ENCODE measurements at regions not wholly inside any gene's neighbourhood (a gene's known extent, or its start where the extent isn't known, plus 50 kb on each side); places are given as distances from the start of the nearest gene placed in this dataset.
A peak's percentile ranks its signal among the peaks of the same experiment; 100 is the strongest.
"Not testable (repeated sequence)": the region's sequence is repeated elsewhere in the genome, so short reads cannot be mapped to it uniquely, and the experiment has no call there.

DNA sequence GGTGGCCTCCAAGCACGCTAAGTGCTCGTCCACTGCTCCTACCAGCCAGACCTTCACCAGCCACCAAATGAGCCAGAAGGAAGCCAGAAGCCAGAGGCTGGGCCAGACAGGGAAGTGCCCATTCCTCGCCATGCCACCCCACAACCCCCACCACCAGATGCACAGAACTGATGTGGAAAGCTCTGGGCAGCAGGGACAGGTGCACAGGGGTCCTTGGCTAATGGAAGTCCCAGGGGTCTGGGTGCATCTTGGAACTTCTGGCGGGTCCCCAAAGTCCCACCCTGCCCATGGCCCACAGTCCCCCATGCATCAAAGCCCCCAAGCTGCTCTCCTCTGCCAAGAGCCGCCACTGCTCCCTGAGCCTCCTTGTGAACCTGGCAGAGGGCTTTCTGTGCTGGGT is 173.1 kb upstream of the ID2 start:
- DNase-seq = no peak

DNA sequence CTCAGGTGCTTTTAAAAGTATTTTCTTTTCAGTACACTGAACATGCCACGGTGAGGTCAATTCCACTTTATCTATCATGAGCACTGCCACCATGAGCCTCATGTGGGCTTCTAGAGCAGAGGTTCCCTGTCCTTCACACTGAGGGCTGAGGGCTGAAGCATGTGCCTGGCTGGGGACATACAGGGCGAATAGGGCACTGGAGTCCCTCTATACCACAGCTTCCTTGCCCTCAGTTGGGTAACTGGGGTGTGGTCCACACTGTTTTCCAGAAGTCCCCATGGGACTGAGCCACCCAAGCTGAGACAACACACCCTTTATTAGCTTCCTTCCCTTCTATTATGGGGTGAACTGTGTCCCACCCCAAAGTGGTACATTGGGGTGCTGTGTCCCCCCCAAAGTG is 172.2 kb upstream of the ID2 start:
- no peak for DNase-seq

DNA sequence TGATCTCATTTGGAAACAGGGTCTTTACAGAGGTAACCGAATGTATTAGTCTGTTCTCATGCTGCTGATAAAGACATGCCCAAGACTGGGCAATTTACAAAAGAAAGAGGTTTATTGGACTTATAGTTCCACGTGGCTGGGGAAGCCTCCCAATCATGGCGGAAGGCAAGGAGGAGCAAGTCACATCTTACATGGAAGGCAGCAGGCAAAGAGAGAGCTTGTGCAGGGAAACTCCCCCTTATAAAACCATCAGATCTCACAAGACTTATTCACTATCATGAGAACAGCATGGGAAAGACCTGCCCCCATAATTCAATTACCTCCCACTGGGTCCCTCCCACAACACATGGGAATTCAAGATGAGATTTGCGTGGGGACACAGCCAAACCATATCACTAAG is 171.8 kb upstream of the ID2 start:
- not testable (repeated sequence) for DNase-seq

DNA sequence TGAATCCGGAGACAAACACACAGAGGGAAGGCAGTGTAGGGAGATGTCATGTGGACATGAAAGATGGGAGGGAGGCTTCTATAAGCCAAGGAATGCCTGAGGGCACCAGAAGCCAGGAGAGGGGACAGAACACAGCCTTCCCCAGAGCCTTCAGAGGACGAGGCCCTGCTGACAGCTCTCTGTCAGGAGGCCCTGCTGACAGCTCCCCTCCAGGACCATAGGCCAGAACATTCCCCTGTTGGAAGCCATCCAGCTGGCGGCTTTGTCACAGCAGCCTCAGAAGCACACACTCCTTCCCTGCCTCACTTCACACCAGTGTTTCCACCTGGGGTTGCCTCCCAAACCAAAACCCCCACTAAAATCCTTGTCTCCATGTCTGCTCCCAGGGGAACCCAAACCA is 171.3 kb upstream of the ID2 start:
- DNase-seq = no peak

DNA sequence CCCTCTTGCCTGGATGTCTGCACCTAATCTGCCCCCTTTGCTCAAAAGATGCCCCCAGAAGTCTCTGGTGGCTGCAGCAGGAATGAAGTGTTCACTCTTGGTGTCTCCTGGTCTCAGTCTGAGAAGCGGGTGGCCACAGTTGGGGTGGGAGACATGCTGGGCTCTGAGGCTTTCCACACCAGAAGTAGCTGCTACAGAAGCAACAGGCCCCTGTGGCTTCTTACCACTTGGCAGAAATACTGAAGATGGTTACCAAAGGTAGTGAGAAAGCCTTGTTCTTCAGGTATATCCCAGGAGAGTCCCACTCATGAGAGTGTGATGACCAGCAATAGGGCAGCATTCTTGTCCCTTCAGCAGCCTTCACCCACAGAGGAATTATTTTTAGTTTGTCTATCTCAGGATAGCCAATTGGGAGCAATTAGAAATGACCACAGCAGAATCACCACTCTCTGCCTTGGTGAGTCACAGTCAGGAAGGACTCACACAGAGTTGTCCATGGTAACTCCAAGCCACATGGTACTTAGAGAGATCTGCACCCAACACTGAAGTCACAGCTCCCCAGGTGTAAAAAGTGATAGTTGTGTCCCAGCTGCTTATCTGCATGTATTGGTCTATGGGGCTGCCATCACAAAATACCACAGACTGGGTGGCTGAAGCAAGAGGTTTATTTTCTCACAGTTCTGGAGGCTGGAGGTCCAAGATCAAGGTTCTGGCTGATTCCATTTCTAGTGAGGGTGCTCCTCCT is 169.8 kb upstream of the ID2 start:
- DNase-seq = no peak

DNA sequence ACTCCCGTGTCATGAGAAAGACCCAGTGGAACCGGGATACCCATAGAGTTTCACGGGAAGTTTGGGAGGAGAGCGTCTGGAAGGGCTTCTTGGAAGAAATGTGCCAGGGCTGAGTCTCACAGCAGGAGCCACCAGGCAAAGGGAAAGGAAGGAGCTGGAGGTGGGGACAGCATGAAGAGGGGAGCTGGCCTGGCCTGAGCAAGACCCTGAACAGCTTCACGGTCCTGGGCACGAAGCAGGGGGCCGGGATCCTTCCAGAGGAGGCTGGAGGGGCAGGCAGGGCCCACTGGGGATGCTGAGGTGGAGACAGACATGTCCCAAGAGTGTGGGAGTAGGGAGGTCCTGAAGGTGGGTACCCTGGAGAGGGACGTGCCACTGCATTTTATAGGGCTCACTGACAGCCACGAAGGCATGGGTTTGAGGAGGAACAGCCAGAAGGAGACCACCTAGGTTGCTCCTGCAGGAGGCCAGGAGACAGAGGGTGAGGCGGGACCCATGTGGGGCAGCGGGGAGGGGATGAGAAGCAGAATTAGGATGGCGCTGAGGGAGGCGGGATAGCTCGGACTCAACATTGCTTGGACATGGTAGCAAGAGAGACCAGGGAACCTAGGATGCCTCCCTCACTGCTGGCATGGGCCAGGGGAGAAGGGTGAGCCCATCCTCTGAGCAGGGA is 168.1 kb upstream of the ID2 start:
- no peak for DNase-seq

DNA sequence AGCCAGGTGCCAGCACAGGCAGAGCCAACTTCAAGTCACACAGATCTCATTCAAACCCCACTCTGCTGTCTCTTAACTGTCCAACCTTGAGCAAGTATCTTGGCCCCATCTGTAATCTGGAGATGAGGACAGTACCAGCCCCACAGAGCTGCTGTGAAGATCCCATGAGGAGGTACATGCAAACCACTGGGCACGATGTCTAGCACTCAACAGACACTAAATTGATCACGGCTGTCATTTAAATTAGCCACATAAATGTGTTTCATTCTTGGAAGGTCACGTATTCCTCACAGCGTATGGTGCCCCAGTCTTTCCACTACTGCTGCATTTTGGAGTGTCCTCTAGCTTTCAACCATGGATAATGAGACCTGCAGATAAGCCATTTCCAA is 167.6 kb upstream of the ID2 start:
- no peak for DNase-seq

DNA sequence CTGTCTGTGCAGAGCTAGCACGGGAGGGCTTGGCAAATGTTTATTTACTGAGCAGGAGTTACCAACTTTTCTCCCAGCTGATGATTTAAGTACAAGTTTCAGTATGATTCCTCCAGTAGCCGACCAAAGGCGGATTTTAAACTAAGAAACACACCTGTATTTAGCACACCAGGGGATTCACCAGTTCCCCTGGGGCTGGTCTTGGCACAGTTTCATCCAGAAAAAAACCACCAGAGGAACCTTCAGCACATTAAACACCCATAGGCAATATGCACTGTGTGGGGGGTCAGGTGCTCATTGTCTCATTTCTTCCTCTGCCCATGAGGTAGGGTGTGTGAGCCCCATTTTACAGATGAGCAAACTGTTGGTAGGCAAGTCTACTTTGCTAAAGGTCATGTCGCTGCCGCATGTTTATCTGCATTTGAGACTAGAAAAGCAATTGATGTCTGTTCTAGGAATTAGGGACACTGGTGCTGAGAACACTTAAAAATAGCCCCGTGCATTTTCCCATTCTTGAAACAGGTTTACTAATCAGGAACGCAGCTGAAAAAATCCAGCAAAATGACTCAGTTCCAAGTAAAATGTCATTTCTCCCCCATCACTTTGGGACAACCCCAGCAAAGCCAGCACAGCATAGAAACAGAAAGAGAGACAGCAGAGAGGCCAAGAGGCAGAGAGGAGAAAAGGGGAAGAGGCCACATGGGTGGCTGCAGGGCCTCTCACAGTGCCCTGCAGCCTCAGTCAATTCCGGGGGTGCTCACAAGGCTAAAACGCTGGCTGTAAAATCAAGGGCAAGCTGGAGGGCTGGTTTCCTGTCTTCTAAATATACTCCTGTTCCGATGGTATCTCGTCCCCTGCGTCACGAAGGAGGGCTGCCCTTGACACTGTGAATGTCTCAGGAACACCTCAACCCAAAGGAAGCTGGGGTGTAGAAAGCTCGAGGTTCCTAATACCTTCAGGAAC is 166.8 kb upstream of the ID2 start:
- no peak for DNase-seq

DNA sequence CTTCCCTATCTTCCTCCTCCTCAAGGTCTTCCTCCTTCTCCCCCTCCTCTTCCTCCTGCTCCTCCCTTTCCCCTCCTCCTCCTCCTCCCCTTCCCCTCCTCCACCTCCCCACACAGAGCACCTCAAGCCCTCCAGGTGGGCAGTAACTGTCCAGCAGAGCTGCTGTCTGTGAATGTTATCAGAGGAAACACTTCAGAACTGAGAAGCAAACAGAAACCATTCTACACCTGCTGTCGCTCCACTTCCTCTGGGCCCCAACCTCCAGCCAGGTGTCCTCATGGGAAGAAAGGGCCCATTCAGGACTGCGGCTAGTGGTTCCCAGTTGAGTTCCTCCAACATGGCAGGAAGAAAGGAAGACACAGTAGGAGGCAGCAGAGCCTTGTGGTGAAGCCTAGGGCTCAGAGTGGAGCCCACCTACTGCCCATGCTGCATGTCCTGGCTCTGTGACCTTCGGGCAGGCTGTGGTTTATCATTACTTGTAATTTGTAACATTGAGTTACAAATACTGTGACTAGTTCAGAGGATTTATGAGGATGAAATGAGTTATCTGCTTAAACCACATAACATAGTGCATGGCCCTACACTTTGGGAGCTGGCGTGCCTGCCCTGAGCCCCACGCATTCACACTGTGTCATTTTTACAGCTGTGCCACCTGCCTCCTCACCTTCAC is 165.9 kb upstream of the ID2 start:
- DNase-seq = peak; percentile 84

DNA sequence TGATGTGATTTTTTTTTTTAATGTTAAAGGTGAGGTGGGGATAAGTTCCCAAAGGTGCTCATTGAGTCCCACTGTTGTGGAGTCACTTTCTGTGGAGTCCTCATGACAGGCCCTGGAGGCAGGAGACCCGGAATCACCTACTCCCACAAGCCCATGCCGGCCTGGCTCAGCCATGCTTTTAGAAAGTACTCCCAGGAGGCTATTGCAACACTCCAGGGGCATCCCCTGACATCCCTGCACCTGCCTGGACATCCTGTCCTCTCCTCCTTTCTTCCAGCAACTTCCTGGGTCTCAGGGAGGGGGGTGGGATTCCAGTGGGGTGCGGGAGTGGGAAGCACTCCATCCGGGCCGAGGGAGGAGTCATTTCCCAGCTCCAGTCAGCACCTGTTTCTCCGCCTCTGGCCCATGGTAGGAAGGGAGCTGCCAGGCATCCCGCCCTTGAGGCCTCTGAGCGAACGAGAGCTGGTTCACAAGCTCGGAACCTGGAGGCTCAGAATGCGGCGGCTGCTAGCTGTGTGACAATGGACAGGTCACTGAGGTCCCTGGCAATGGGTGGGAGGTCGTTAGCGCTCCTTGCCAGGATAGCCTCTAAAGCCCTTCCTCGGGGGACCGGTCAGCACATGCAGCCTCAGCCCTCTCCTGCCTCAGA is 163.9 kb upstream of the ID2 start:
- DNase-seq = no peak

DNA sequence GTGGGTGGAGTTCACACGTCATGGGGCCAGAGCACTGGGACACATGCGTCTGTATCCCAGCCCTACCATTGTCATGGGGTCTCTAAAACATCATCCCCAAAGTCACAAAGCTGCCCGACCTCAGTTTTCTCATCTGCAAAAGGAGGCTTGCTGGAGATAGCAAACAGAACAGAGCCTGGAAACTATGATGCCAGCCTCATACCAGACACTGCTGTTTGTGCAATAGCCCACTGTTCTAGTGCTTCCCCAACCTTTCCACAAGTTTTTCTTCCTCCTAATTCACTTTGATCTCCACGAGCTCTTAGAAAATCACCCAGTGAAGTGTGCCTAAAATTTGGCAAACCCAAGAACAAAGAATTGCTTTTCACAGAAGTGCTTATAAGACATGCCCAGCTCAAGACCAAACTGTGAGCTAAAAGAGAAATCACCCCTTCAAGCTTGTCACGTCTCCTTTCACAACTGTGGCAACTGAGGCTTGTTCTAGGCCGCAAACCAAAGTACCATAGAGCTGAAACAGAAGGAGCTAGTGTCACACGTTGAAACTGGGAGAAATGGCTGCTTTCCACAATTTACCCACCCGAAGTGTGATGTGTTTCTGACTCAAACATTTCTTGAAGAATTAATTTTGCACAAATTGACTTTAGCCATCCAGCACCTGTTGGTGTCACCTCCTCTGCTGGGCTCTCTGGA is 162.7 kb upstream of the ID2 start:
- DNase-seq = no peak

DNA sequence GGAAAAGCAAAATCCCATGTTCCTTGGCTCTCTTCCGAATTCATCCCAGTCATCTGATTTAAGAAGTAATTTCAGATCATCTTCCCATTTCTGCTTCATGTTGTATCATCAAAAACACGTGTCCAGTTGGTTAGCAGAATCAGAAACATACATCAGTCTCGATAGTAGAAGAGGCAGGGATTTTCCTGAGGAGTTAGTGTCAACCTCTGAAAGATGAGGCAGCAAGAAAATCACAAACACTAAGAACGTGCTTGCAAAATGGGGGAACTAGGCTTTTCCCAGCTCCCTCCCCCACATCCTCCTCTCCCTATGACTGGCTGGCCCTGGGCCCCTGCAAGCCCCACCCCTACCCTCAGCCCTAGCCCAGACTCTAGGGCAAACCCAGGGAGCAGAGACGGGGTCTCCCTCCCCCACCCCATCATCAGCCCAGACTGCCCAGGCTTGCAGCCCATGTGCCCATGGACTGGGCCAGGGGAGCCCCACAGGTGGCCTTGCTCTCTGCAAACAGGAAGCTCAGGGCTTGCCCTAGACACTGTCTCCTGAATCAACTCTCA is 161.0 kb upstream of the ID2 start:
- DNase-seq = no peak

DNA sequence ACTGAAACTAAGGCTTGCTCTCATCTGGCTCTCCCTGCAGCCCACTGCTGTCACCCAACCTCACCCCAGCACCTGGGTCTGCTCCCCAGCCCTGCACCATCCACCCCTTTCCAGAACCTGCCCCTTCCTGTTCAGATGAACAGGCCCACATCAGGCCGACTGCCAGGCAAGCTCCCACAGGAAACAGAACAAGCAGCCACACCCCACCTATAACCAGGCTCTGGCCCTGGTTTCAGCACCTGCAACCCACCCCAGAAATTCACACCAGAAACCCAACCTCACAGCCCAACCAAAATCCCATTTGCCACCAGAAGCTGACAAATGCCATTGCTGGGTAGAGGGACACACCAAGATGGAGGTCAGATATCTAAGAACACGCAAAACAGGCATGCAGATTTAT is 159.2 kb upstream of the ID2 start:
- no peak for DNase-seq

DNA sequence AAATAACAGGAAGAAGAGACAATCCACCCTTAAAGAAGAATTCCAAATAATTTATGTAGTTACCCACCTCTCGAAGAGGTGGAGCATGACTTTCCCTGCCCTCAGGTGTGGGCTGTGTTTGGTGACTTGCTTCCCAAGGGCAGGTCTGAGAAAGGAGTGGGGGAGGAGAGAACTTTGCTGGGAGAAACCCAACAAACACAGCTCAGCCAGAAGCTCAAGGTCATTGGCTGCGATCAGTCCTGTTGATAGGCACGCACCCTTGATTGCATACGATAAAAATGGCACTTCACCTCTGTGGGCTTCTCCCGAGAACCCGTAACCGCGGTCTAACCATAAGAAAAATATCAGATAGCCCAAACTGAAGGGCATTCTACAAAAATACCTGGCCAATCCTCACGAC is 157.5 kb upstream of the ID2 start:
- DNase-seq = no peak

DNA sequence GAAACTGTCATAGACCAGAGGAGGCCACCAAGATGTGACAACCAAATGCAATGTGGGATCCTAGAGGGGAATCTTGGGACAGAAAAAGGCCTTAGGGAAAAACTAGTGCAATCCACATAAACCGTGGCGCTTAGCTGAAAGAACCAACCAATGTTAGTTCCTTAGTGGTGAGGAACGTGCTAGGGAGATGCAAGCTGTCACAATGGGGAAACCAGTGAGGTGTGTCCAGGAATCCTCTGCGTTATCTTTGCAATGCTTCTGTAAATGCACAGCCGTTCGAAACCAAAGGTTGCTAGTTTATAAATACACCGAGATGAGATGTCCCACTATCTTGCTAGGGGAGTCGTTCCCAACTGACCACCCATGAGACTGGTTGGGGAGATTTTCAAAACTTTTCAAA is 157.0 kb upstream of the ID2 start:
- DNase-seq = no peak

DNA sequence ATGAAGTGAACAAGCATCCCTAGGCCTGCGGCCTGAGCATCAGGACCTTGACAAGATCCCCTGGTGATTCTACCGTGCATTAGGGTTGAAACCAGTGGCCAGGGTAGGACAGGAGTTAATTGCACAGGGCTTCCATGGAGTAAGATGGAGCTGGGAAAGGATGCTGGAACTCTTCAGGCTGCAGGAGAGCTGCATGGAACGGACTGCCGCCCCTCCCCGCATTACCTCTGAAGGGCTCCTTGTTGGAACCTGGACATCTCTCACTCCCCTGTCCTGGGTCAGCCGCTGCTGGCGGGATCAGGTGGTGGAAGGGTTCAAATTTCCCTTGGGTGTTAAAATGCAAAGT is 156.6 kb upstream of the ID2 start:
- DNase-seq = no peak

DNA sequence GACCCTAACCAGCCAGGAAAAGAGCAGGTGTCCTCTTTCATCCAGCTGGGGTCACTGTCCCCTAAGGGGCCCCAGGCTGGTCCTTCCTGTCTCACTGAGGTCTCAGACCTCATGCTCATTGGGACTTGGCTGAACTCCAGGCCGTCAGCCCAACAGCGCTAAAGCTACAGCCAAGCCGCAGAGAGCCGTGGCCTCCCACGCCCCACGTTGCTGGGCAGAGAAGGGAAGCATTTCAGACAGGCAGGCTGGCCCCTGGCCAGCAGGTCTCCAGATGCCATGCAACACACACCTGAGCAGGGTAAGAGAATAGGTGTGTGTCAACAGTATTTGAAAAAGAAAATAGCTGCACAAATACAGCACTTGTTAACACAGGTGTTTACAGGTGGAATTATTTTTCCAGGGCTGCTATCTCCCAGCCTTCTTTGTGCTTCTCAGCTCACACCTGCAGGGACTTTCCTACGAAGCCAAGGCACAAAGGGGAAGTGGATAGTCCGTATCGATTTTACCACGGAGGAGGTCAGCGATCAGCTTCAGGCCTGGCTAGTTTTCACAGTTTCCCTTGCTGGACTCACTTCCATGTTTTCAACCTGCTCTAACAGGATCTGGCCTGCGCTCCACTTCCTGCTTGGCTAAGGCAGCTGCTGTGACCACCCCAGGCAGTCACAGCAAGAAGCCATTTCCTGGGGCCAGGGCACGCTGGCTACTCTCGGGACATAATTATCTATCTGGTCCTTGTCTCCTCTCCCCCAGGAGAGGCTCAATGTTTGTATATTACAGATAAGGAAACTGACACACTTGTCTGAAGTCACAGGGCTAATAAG is 156.1 kb upstream of the ID2 start:
- peak; percentile 56 for DNase-seq

DNA sequence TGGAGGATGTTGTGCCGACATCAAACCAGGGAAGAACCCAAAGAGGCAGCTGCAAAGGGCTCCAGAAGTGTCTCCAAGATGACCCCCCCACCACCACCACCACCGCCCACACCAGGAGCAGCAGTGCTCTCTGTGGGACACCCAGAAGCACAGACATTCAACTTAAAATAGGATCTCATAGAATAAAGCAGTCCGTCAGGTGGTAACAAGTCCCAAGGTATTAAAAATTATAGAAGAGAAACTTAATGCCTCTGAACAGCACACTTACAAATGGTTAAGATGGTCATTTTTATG is 155.5 kb upstream of the ID2 start:
- DNase-seq = no peak

DNA sequence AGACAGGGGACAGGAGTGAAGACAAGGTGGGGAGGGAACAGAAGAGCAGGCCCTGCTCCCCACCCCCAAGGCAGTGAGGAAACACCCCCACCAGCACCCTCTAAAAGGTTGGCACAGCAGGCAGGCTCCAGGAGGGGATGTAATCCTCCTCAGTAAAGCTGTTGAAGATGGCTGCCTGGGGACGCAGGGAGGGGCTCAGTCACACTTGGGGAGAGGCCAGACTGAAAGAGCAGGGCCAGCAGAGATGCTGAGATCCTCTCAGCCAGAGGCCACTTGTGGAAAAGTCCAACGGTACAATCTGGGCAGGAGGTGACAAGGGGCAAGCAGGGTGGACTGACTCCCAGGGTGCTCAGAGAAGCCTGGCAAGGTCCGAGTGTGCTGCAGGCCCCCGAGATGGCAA is 154.8 kb upstream of the ID2 start:
- no peak for DNase-seq

DNA sequence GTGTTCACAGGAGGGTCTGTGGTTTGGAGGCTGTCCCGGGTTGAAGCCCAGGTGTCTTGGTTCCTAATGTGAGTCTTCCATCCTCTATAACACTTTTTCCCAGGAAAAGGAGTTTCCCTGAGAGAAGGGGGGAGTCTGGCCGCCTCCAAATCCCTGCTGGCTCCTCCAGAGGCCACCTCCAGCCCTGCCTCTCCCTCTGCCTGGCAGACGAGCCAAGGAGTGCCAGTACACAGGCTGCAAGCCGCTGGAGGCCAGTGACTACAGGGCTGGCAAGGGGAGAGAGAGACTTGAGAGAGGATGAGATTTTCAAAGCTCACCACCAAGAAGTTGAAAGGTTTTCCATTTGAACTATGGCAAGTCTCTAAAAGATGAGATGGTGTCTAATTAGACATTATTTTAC is 154.2 kb upstream of the ID2 start:
- no peak for DNase-seq

DNA sequence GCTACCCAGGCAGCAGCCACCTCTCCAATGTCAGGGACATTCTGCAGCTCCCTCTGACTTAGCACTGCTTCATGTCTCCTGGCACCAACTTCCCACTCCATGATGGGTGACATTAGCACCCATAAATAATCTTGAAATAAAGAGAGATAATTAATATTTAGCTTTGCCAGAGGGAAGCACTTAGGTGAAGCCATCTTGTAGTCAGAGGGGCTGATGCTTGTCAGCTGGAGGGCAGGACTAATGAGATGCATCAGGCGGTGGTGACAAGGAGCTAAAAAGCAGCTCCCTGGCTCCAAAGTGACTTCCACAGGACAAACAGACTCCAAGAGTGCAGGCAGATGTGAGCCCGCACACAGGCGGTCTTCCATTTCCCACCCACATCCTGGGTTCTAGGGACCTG is 153.0 kb upstream of the ID2 start:
- no peak for DNase-seq

All from NCI-H187 treated with DMSO at 0.1 percent for 48 hours (cell line).